H1 (cell line): ENCODE measurements at regions not wholly inside any gene's neighbourhood (a gene's known extent, or its start where the extent isn't known, plus 50 kb on each side); places are given as distances from the start of the nearest gene placed in this dataset.

ENCODE experiments used
- BCL11A ChIP-seq, 2 experiments: IDR thresholded peaks; one replicate each; pipeline ENCODE4 v1.6.1; 2011; ENCODE audit warnings: low read depth in 2 of 2, low read length in 2 of 2, mild to moderate bottlenecking in 2 of 2
- CHD1 ChIP-seq: IDR thresholded peaks from 2 replicates; pipeline ENCODE4 v1.6.1; 2012; ENCODE audit warnings: low read depth, low read length, improper control_type of control experiment
- HDAC6 ChIP-seq: IDR thresholded peaks from one replicate; pipeline ENCODE4 v1.7.1; 2012; ENCODE audit warnings: low read depth, mild to moderate bottlenecking, inconsistent platforms, low read length, moderate library complexity
- JUN ChIP-seq: IDR thresholded peaks from 2 replicates; pipeline ENCODE4 v1.6.1; 2011; ENCODE audit warnings: low read depth, mild to moderate bottlenecking, improper control_type of control experiment, low read length
- JUND ChIP-seq: IDR thresholded peaks from 2 replicates; pipeline ENCODE4 v1.6.1; 2011; ENCODE audit warnings: mild to moderate bottlenecking, improper control_type of control experiment, low read length
- RAD21 ChIP-seq, 2 experiments: IDR thresholded peaks in 1 of 2; conservative IDR thresholded peaks in 1 of 2; 2 replicates each; pipeline ENCODE4 v1.6.1; 2011; ENCODE audit warnings: low read depth in 2 of 2, low read length in 2 of 2, improper control_type of control experiment in 1 of 2, inconsistent platforms in 1 of 2, mild to moderate bottlenecking in 1 of 2, moderate library complexity in 1 of 2
- RFX5 ChIP-seq: IDR thresholded peaks from 2 replicates; pipeline ENCODE4 v1.6.1; 2011; ENCODE audit warnings: low read depth, low read length, improper control_type of control experiment, borderline replicate concordance
- SP1 ChIP-seq: IDR thresholded peaks from 2 replicates; pipeline ENCODE4 v1.6.1; 2011; ENCODE audit warnings: low read depth, low read length
- SRF ChIP-seq: IDR thresholded peaks from 2 replicates; pipeline ENCODE4 v1.6.1; 2011; ENCODE audit warnings: mild to moderate bottlenecking, low read depth, low read length, moderate library complexity
- YY1 ChIP-seq: IDR thresholded peaks from 2 replicates; pipeline ENCODE4 v1.6.1; 2011; ENCODE audit warnings: low read depth, mild to moderate bottlenecking, low read length
- ZNF274 ChIP-seq: IDR thresholded peaks from 2 replicates; pipeline ENCODE4 v1.7.0; 2012; ENCODE audit warnings: low read length, borderline replicate concordance; ENCODE audit errors: extremely low read depth
- TF ChIP-seq, protein P1 (sequence below), 3 experiments: IDR thresholded peaks; 1 replicate in 2 of 3; 2 replicates in 1 of 3; pipeline versions ENCODE4 v1.5.1 to v1.6.1; 2011; ENCODE audit warnings: low read length in 3 of 3, mild to moderate bottlenecking in 3 of 3, inconsistent platforms in 2 of 3, low read depth in 1 of 3, moderate library complexity in 1 of 3; ENCODE audit not compliant: insufficient read depth in 1 of 3; ENCODE audit errors: control extremely low read depth in 1 of 3
- TF ChIP-seq, protein P2 (sequence below): IDR thresholded peaks from 2 replicates; pipeline ENCODE4 v1.6.1; 2012; ENCODE audit warnings: low read length, inconsistent platforms
- TF ChIP-seq, protein P3 (sequence below): IDR thresholded peaks from 2 replicates; pipeline ENCODE4 v1.6.1; 2011; ENCODE audit warnings: low read depth, mild to moderate bottlenecking, low read length; ENCODE audit not compliant: insufficient read depth

DNA sequence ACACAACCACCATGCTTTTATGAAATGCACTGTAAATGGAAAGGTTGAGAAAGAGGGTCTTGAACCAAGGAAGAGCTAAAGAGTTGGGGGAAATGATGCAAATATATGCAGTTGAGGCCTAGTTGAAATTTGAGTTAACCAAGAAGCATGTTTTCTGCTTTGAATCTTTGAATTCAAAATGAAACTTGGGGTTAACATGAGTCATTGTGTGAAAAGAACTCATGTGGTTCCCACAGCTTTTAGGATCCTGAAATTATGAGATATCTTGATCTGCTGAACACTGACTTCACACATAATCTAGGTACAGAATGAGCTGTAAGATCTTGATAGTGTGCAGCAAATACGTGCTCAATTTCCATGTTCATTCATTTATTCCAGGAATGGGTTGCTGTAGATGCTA is 422.9 kb upstream of the TRIB2 start:
- TF ChIP-seq ZNF274, result no peak
- TF ChIP-seq, protein P1, sequence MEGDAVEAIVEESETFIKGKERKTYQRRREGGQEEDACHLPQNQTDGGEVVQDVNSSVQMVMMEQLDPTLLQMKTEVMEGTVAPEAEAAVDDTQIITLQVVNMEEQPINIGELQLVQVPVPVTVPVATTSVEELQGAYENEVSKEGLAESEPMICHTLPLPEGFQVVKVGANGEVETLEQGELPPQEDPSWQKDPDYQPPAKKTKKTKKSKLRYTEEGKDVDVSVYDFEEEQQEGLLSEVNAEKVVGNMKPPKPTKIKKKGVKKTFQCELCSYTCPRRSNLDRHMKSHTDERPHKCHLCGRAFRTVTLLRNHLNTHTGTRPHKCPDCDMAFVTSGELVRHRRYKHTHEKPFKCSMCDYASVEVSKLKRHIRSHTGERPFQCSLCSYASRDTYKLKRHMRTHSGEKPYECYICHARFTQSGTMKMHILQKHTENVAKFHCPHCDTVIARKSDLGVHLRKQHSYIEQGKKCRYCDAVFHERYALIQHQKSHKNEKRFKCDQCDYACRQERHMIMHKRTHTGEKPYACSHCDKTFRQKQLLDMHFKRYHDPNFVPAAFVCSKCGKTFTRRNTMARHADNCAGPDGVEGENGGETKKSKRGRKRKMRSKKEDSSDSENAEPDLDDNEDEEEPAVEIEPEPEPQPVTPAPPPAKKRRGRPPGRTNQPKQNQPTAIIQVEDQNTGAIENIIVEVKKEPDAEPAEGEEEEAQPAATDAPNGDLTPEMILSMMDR (IDR thresholded peaks at IDR 0.05; ENCODE audit: control extremely low read depth in 1 of 3, insufficient read depth in 1 of 3, low read depth in 1 of 3, low read length in 3 of 3), result no peak
- TF ChIP-seq SP1, result no peak
- TF ChIP-seq, protein P2, sequence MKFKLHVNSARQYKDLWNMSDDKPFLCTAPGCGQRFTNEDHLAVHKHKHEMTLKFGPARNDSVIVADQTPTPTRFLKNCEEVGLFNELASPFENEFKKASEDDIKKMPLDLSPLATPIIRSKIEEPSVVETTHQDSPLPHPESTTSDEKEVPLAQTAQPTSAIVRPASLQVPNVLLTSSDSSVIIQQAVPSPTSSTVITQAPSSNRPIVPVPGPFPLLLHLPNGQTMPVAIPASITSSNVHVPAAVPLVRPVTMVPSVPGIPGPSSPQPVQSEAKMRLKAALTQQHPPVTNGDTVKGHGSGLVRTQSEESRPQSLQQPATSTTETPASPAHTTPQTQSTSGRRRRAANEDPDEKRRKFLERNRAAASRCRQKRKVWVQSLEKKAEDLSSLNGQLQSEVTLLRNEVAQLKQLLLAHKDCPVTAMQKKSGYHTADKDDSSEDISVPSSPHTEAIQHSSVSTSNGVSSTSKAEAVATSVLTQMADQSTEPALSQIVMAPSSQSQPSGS, result no peak
- TF ChIP-seq, protein P3, sequence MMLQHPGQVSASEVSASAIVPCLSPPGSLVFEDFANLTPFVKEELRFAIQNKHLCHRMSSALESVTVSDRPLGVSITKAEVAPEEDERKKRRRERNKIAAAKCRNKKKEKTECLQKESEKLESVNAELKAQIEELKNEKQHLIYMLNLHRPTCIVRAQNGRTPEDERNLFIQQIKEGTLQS, result no peak
- no peak for TF ChIP-seq RAD21 (IDR thresholded peaks at IDR 0.05 in 1 of 2, conservative IDR thresholded peaks at IDR 0.05 in 1 of 2; ENCODE audit: low read depth in 2 of 2, low read length in 2 of 2)
- TF ChIP-seq JUN, result no peak
- TF ChIP-seq JUND, result no peak
- no peak for TF ChIP-seq CHD1
- TF ChIP-seq YY1, result no peak
- TF ChIP-seq RFX5, result no peak
- no peak for TF ChIP-seq SRF
- TF ChIP-seq HDAC6, result no peak
- no peak for TF ChIP-seq BCL11A (IDR thresholded peaks at IDR 0.05; ENCODE audit: low read depth in 2 of 2, low read length in 2 of 2)
